ENCODE measurements at regions not wholly inside any gene's neighbourhood (a gene's known extent, or its start where the extent isn't known, plus 50 kb on each side); places are given as distances from the start of the nearest gene placed in this dataset.

GRCh38 chr5:68653471-68653870 lies 437.9 kb downstream of the PIK3R1 start:
- TF ChIP-seq CTCF (IDR thresholded peaks at IDR 0.05), result no peak
- TF ChIP-seq EZH2 (IDR thresholded peaks at IDR 0.05; ENCODE audit: borderline replicate concordance, insufficient read depth, low read depth, low read length, poor library complexity, severe bottlenecking), result no peak
- Histone ChIP-seq H2AFZ (ENCODE audit: insufficient read depth, low read depth, low read length, poor library complexity, severe bottlenecking) (no peak overlapping the region), H3K9ac (ENCODE audit: low read length) (no peak overlapping the region), H3K4me3 (ENCODE audit: control extremely low read depth in 1 of 5, extremely low read depth in 1 of 5, insufficient read depth in 1 of 5, low read depth in 2 of 5, low read length in 4 of 5) (no peak overlapping the region), H3K9me3 (ENCODE audit: control extremely low read depth in 1 of 3, control insufficient read depth in 2 of 3, insufficient read depth in 1 of 3, low read length in 2 of 3) (no peaks in the 10 kb centered on the region), H3K27me3 (replicated peaks in 1 of 4; ENCODE audit: control extremely low read depth in 1 of 4, control insufficient read depth in 3 of 4, insufficient read depth in 4 of 4, low read length in 3 of 4) (no peaks in the 10 kb centered on the region), H3K79me2 (ENCODE audit: control insufficient read depth, insufficient read depth, low read length) (no peaks in the 10 kb centered on the region), H4K20me1 (ENCODE audit: control insufficient read depth, insufficient read depth, low read length, poor library complexity, severe bottlenecking) (no peaks in the 10 kb centered on the region), H3K4me1 (ENCODE audit: control insufficient read depth in 2 of 2, insufficient read depth in 2 of 2, low read length in 2 of 2) (no peaks in the 10 kb centered on the region), H3K4me2 (replicated peaks; ENCODE audit: low read depth, low read length, poor library complexity, severe bottlenecking) (no peak overlapping the region), H3K36me3 (replicated peaks in 1 of 2; ENCODE audit: control extremely low read depth in 1 of 2, control insufficient read depth in 1 of 2, extremely low read depth in 1 of 2, insufficient read depth in 2 of 2, low read length in 1 of 2) (no peaks in the 10 kb centered on the region), H3K27ac (ENCODE audit: low read length in 2 of 2) (no peak overlapping the region)
- DNase-seq, result no peak
- Mint-ChIP-seq H3K4me1 (no peaks in the 10 kb centered on the region), H3K27me3 (no peaks in the 10 kb centered on the region), H3K4me3 (no peak overlapping the region), H3K9me3 (ENCODE audit: insufficient read depth) (no peaks in the 10 kb centered on the region), H3K27ac (no peak overlapping the region)
- intact Hi-C loops (cut with micrococcal nuclease), result no loop called here
- no peak for ATAC-seq (ENCODE audit: low read depth)
- ChIA-PET CTCF (interaction anchor here (0.6 kb wide), 1 partner anchor 341 kb away, joined by 3 read pairs; no protein-coding TSS in a partner anchor), POLR2A (no interaction called here)

- WGBS (ENCODE audit: insufficient coverage), result 74% methylated on average over 3 of the region's 5 CpGs
- ATAC-seq (ENCODE audit: low read depth) (no peak), DNase-seq (no peak)
- peaks cover 3% of the 10 kb centered on the region for H3K27me3 Mint-ChIP-seq
- H3K4me2 ChIP-seq (replicated peaks; ENCODE audit: low read depth, low read length, poor library complexity, severe bottlenecking), result no peak overlapping the region
- H3K27ac ChIP-seq (ENCODE audit: low read length in 2 of 2), result no peak overlapping the region
- TF ChIP-seq CTCF (IDR thresholded peaks at IDR 0.05) (no peak), EZH2 (IDR thresholded peaks at IDR 0.05; ENCODE audit: borderline replicate concordance, insufficient read depth, low read depth, low read length, poor library complexity, severe bottlenecking) (no peak)
- ChIA-PET POLR2A (no interaction called here), CTCF (no interaction called here)
- H3K36me3 ChIP-seq (replicated peaks in 1 of 2; ENCODE audit: control extremely low read depth in 1 of 2, control insufficient read depth in 1 of 2, extremely low read depth in 1 of 2, insufficient read depth in 2 of 2, low read length in 1 of 2), result no peaks in the 10 kb centered on the region
- no peaks in the 10 kb centered on the region for H3K4me1 ChIP-seq (ENCODE audit: control insufficient read depth in 2 of 2, insufficient read depth in 2 of 2, low read length in 2 of 2)
- H2AFZ ChIP-seq (ENCODE audit: insufficient read depth, low read depth, low read length, poor library complexity, severe bottlenecking), result no peak overlapping the region
- H3K79me2 ChIP-seq (ENCODE audit: control insufficient read depth, insufficient read depth, low read length), result no peaks in the 10 kb centered on the region
- no peaks in the 10 kb centered on the region for H3K27me3 ChIP-seq (replicated peaks in 1 of 4; ENCODE audit: control extremely low read depth in 1 of 4, control insufficient read depth in 3 of 4, insufficient read depth in 4 of 4, low read length in 3 of 4)
- H3K4me1 Mint-ChIP-seq, result peaks cover 2% of the 10 kb centered on the region
- intact Hi-C loops (cut with micrococcal nuclease), result no loop called here
- no peak overlapping the region for H3K4me3 Mint-ChIP-seq
- no peak overlapping the region for H3K4me3 ChIP-seq (ENCODE audit: control extremely low read depth in 1 of 5, extremely low read depth in 1 of 5, insufficient read depth in 1 of 5, low read depth in 2 of 5, low read length in 4 of 5)
- H3K9ac ChIP-seq (ENCODE audit: low read length), result no peak overlapping the region
- no peaks in the 10 kb centered on the region for H3K9me3 ChIP-seq (ENCODE audit: control extremely low read depth in 1 of 3, control insufficient read depth in 2 of 3, insufficient read depth in 1 of 3, low read length in 2 of 3)
- no peaks in the 10 kb centered on the region for H4K20me1 ChIP-seq (ENCODE audit: control insufficient read depth, insufficient read depth, low read length, poor library complexity, severe bottlenecking)
- no peaks in the 10 kb centered on the region for H3K9me3 Mint-ChIP-seq (ENCODE audit: insufficient read depth)
- no peak overlapping the region for H3K27ac Mint-ChIP-seq
These were observed 436.5 kb upstream of the SLC30A5 start for GRCh38 chr5:68657055-68657961.
